Stimulated activated CD8-positive, alpha-beta memory T cell treated with anti-CD3 and anti-CD28 coated beads, Interleukin-4, amount 100 ng/mL, for 1 hour (primary cell): ENCODE measurements at regions not wholly inside any gene's neighbourhood (a gene's known extent, or its start where the extent isn't known, plus 50 kb on each side); places are given as distances from the start of the nearest gene placed in this dataset.

Experiments used
- DNase-seq, 2 donors: peaks; one replicate each; pipeline ENCODE4 v3.0.0-alpha.2; 2020; ENCODE audit warnings: low read depth in 2 of 2, low spot score in 1 of 2

DNA sequence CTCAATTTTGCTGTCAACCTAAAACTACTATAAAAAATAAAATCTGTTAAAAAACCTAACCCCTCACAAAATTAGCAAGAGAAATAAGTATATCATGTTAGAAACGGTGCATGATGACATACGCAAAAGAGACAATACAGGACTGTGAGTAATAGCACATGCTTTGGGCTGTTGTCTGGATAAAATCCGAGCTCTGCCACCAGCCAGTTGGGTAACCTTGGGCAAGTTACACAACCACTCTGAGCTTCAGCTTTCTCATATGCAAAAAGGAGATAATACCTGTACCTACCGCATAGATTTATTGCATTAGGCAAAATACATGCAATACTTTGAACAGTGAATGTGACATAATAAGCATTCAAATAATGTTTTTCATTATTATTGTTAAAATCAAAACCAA is 481.7 kb downstream of the TLE1 start:
- DNase-seq = no peak

DNA sequence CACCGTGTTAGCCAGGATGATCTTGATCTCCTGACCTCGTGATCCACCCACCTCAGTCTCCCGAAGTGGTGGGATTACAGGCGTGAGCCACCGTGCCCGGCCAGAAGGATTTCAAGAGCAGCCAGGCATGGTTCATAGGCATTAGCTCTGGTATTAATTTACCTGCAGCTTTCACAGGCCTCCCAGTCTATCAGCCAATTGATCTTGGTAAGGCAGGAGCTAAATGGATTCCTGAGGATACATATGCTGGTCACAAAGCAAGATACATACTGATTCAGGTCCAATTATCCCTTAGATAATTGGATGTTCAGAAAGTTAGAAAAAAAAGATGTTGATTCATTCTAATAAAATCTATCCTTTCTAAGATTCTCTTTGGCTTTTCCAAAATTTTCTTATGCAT is 487.1 kb downstream of the TLE1 start:
- no peak for DNase-seq

DNA sequence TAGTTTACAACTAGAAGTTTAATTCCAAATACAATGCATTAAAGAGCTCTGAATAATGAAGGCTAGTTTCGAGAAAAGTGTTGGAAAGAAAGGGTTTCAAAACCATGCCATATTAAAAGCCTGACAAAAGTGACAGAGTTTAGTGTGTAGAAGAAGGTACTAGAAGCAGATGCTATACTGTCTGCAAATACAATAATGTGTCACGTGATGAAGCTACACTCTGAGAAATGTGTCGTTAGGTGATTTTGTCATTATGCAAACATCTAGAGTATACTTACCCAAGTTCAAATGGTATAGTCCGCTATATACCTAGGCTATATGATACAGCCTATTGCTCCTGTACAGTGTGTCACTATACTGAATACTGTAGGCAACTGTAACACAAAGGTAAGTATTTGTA is 494.1 kb downstream of the TLE1 start:
- no peak for DNase-seq

DNA sequence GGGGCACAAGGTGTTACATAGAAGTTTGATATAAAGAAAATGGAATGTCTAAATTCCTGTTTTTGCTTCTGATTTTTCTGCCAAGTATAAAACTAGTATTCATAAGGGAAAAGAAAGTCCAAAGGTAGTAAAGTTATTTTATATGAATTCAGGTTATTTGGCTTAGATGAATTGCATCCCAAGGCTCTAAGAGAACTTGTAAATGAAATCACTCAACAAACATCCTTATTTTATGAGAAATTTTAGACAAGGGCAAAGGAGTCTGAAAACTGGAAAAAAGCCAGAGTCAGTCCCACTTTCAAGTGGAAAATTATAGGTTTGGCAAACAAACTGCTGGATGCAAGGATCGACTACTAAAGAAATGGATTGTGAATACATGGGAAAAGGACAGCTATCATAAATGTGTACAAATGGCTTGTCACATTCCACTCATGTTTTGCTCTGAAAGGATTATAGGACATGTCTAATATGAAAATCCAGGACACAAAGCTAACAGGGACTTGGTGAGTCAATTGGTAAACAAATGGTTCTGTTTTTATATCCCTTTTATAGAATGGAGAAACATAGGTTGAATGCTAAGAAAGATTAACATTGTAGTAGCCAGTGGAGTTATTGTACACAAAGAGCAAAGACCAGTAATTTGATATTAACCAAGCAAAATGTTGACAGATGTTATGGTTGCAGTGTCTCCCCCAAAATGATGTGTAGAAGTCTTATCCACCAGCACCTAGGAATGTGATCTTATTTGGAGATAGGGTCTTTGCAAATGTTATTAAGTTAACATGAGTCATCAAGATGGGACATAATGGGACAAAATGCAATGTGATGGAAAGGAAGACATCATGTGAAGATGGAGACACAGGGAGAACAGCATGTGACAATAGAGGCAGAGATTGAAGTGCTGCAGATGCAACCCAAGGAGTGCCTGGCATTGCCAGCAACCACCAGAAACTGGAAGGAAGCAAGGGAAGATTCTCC is 495.7 kb downstream of the TLE1 start:
- no peak for DNase-seq

DNA sequence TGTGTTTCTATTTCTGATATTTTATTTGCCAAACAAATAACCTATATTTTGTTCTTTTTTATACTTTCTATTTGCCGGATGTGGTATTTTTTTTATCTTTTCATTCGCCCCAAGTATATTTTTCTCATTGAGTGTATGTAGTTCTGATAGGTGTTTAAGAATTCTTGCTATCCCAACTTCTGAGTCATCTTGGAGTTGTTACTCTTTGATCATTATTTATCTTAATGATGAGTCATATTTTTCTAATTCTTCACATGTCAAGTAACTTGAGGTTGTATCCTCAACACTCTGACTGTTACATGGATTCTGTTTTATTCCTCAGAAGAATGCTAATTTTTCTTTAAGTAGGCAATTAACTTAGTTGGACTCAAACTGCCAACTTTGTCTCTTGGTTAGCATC is 498.1 kb downstream of the TLE1 start:
- DNase-seq = no peak

DNA sequence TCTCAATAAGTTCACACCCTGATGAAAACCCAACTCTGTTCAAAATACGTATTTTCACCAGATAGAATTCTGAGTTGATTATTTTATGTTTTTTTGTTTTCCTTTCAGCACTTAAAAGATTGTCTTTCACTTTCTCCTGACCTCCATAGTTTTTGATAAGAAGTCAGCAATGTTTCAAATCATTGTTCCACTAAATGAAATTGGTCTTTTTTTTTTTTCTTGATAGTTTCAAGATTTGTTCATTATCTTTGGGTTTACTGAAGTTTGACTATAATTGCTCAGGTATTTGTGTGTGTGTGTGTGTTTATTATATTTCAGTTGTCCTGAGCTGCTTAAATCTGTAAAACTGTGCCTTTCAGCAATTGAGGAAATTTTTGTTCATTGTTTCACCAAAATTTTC is 498.7 kb downstream of the TLE1 start:
- no peak for DNase-seq

DNA sequence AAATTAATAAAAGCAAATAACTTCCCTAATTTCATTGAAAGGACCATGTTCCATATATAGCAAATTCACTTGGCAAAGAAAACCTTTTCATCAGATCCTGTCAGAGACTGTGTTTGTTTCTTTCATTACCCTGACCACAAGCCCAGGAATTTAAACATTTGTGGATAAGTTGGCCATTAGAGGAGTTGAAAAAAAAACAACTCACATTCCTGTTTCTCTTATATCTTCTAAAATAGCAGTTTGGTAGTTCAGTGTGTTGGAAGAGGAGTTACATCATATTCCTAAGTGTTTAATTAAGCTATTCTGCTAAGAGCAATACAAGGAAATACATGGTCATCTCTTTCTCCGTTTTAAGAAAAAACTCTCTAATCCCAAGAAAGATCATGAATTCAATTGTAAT is 505.6 kb downstream of the TLE1 start:
- no peak for DNase-seq

DNA sequence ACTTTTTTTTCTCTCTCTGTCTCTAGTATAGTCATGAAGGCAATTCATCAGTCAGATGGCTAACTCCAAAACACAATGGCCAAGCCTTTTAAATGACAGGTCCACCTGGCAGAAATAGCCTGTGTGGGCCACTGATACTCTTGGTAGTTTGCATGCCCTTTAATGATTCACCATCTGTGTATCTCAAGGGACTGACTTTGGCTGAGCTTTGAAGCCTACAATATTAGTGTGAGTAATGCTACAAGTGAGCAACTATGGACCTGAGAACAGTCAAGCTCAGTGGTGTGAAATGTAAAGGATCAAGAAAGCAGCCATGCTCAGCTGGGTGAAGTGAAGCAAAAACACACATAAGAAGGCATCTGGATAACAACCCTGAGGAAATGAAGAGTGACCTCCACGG is 506.9 kb downstream of the TLE1 start:
- no peak for DNase-seq

DNA sequence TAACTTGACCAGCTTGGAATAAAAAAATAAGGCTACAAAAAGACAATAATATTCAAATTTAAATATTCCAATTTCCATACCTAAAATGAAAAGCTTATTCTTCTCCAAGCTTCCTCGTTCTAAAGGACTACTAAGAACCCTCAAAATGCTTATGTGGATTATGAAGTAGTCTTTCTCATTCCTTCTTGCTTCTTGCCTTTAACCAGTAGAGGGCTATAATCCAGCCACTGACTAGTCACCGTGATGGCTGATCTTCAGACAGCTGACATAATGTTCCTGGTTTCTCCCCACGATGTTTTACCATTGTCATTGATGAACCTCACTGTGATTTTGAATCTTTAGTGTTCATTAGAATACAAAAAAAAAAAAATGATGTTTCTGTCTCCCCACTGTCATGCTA is 515.3 kb downstream of the TLE1 start:
- no peak for DNase-seq

DNA sequence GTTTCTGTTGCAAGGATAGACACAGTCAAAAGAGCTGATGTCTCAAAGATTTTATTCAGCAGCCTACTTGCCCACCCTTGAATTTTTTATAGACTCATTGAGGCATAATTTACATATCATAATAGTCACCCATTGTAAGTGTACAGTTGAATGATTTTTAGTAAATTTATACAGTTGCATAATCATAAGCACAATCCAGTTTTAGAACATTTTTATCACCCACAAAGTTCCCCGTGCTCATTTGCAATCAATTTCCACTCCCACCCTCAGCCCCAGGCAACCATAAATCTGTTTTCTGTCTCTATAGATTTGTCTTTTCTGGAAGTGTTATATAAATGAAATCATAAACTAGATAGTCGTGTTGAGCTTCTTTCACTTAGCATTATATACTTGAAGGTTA is 517.7 kb downstream of the TLE1 start:
- DNase-seq = no peak

DNA sequence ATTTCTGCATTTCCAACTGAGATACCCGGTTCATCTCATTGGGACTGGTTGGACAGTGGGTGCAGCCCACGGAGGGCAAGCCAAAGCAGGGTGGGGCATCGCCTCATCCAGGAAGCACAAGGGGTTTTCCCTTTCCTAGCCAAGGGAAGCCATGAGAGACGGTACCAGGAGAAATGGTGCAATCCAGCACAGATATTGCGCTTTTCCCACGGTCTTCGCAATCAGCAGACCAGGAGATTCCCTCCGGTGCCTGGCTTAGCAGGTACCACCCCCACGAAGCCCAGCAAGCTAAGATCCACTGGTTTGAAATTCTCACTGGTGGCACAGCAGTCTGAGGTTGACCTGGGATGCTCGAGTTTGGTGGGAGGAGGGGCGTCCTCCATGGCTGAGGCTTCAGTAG is 527.0 kb downstream of the TLE1 start:
- no peak for DNase-seq

DNA sequence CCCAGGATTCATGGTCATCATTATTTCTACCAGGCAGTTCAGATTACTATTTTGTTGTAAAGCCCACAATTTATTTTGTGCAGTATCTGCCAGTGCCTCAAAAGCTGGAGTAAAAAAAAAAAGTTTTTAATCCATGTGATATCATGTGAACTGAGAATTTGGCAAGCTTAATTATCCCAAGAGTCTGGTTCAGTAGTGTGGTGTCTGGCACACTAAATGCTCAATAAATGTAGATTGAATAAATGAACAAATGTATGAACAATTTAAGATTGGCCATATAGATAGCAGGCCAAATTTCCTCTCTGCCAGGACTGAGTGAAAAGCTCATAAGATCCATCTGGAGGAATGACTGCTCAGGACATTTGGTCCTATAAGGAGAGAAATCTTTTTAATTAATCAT is 533.0 kb downstream of the TLE1 start:
- DNase-seq = no peak

DNA sequence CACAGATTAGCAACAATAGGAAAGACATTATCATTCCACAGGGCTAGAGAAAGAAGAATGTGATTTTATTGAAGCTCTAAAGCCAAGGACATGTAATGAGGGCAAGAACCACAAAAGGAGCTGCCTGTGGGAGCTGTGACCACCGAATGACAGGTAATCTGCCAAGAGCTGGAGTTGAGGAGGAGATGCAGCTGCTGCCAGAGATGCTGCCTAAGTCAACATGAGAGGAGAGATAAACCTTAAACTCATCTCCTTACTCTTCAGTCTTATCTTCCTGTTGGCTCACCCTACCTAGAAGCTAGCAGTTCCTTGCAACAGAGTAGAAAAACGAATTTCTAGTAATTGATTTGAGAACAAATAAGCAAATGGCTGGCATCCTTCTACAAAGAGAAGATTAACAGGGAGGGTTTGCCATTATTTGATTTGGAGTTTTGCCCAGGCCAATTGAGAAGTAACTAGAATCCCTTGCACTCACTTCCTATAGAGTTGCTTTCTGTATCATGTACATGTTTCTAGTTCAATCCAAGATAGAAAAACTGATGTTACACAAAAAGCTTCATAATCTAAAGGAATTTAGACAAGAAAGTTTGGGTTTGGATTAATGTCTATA is 539.2 kb downstream of the TLE1 start:
- no peak for DNase-seq

DNA sequence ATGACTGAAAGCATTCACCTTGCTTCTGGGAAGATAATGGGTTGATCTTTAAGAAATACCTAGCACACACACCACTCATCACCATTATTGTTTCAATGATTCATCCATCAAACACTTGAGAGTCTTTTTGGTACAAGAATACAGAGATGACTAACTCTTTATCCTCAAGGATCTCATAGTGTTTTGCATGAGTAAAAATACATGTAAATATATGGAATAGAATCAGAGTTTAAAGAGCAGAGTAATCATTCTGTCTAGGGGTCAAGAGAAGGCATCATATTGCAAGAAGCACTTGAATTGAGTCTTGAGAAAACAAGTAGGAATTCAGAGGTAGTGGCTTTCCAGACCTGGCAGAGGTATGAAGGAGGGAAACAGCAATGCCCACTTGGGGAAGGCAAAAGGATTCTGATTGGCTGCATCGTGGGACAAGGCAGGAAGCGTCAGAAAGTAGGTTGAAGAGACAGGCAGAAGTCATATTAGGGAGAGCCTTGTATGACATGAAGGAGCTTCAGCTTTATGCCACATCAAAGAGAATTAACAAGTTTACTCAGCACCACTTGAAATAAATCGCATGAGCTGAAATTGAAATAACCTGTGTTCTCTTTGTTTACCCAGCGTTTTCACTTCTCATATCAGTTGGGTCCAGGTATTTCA is 542.5 kb downstream of the TLE1 start:
- DNase-seq = no peak

DNA sequence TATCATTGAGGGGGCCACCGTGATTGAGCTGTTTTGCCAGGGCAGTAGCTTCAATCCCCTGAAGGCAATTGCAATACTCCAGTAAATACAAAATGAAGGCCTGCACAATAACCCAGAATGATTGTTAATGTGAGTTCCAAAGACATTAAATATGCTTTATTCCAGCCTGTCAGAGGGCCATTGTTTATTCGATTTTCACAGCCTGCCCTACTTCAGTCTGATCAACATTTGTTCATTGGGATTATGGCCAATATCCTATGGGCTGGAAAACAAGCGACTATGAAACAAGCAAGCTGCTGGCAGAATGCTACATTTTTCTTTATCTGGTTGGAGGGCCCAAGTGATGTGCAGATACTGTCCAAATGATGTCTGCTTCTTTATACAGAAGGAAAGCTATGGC is 543.1 kb downstream of the TLE1 start:
- no peak for DNase-seq

DNA sequence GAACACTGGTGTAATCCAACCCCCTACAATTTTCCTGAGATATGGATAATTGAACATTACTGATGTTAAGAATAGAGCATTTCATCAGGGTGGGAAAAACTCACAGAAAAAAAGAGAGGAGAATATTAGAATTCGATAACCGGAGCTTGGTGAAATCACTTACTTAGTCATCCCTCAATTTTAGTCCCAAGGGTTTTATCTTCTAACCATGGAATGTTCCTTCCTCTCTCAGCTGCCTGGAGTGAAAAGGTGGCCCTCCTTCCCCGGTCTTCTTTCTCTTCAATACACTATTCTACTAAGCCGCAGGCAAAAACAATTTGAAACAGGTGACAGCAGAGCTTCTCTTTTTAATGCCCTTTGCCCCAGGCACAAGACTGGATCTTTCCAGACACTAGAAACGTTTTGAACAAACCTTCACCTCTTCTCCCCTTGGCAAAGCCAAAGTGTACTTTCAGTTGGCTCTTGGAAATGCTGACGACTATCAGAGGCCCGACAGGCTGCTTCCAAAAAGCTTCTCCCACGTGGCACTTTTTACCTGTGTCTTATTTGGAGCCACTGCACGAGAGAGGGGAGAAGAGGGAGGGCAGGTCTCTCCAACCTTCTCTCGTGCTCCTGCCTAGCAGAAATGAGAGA is 543.9 kb downstream of the TLE1 start:
- no peak for DNase-seq

DNA sequence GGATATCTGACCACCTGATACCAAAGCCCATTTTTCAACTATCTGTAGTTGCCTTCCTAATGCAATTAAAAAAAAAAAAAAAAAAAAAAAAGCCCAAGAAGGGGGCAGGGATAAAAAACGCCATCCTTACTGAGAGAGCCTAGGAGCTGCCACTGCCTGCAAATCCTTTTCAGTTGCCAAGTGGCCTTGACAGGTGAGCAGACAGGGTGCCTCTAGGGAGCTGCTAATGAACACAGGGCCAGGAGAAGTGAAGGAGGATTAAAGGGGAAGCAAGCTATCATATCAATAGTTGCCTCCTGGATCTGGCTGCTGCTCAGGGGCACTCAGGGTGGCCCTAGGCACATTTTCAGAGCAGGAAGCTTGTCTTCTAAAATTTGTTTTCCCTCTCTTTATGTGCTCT is 547.4 kb downstream of the TLE1 start:
- no peak for DNase-seq

DNA sequence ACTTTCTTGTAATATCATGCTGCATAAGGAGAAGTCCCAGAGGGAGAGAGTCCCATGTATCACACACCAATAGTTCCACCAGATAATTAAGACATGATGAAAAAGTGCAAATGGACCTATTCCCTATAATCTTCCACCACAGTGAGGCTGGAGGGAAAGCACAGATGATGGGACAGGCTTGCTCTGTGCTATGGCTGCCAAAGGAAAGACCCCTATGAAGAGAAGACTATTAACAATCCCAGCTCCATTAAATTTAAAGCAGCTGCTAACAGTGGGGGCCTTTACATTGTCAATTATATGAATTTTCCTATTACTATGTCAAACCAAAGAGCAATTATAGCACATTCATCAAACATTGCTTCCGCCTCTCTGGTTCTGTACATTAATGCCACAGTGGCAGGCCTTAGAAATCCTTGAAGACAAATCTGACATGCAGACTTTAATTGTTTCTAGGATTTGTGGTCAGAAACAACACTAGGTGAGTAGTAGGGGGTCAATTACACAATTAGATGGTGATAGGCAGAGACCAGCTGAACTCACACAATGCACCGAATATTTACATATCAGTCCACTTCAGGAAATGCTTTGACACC is 551.3 kb downstream of the TLE1 start:
- no peak for DNase-seq

DNA sequence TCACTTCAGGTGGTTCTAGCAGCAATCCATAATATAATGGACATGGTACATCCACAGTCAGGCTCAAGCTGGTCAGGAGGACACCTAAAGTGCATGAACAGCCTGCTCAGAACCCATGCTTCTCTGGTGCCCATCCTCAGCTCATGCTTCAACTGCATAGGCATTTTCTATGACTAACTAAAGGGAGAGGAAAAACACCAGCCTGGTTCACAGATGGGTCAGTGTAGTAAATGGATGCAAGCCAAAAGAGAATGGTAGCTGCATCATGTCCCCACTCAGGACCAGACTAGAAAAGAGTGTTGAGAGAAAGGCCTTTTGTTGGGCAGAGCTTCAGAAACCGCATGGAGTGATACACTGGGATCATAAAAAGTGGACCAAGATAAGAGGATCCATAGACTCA is 556.6 kb downstream of the TLE1 start:
- no peak for DNase-seq

DNA sequence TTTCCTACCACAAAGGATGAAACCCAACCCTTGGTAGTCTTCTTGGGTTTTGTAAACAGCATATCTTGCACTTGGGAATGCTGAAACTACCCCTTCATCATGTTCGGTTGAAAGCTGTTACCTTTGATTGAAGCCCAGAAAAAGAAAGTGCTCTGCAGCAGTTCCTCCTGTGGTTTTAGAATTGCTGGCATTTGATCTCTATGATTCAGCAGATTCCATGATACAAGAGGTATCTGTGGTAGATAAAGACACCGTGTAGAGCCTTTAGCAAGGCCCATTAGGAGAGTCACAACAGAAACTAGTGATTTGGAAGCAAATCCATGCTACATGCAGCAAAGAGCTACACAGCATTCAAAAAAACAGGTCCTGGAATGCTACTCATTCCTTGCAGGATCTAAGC is 557.0 kb downstream of the TLE1 start:
- no peak for DNase-seq

DNA sequence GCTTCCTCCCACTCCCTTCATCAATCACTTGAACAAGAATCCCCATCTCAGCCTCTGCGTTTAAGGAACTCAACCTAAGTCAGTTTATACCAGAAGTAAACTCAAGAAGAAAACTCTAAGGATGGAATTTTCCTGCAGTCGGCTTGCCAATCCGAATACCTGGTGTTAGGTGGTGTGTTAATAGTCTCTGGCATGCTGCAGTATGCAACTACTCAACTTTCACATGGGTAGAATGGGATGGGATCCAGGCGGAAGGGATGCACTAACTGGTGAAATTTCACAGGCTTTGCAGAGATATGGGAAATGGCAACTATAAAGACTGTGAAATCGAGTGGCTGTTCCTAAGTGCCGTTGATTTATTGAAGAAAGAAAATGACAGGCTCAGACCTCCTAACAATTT is 560.6 kb downstream of the TLE1 start:
- DNase-seq = no peak
